ENCODE measurements at regions not wholly inside any gene's neighbourhood (a gene's known extent, or its start where the extent isn't known, plus 50 kb on each side); places are given as distances from the start of the nearest gene placed in this dataset.
"Not testable (repeated sequence)": the region's sequence is repeated elsewhere in the genome, so short reads cannot be mapped to it uniquely, and the experiment has no call there.

- DNase-seq (ENCODE audit: low read depth, low spot score), result no peak
Observed at GRCh38 chr12:124210991-124211577, 83.8 kb upstream of the RFLNA start.

GRCh38 chr12:124211753-124212152 is 83.1 kb upstream of the RFLNA start:
- H3K27ac ChIP-seq, result no peak overlapping the region
- no peak for DNase-seq (ENCODE audit: low read depth, low spot score)

More at GRCh38 chr12:124210991-124211577, 83.8 kb upstream of the RFLNA start:
- H3K27ac ChIP-seq, result no peak overlapping the region

GRCh38 chr12:124213666-124214347 is 81.1 kb upstream of the RFLNA start:
- no peak for DNase-seq (ENCODE audit: low read depth, low spot score)
- no peak overlapping the region for H3K27ac ChIP-seq

GRCh38 chr12:124214574-124214973 is 80.3 kb upstream of the RFLNA start:
- no peak for DNase-seq (ENCODE audit: low read depth, low spot score)
- no peak overlapping the region for H3K27ac ChIP-seq

GRCh38 chr12:124216966-124217365 is 77.9 kb upstream of the RFLNA start:
- no peak for DNase-seq (ENCODE audit: low read depth, low spot score)
- H3K27ac ChIP-seq, result no peak overlapping the region

GRCh38 chr12:124217508-124218242 is 77.2 kb upstream of the RFLNA start:
- no peak for DNase-seq (ENCODE audit: low read depth, low spot score)
- no peak overlapping the region for H3K27ac ChIP-seq

- no peak overlapping the region for H3K27ac ChIP-seq
- no peak for DNase-seq (ENCODE audit: low read depth, low spot score)
Observed at GRCh38 chr12:124218243-124218560, 76.7 kb upstream of the RFLNA start.

GRCh38 chr12:124218650-124219049 is 76.2 kb upstream of the RFLNA start:
- not testable (repeated sequence) for H3K27ac ChIP-seq; DNase-seq (ENCODE audit: low read depth, low spot score)

GRCh38 chr12:124222368-124223245 is 72.3 kb upstream of the RFLNA start:
- no peak overlapping the region for H3K27ac ChIP-seq
- DNase-seq (ENCODE audit: low read depth, low spot score), result no peak

- DNase-seq (ENCODE audit: low read depth, low spot score); H3K27ac ChIP-seq: not testable (repeated sequence)
Observed at GRCh38 chr12:124223733-124224138, 71.2 kb upstream of the RFLNA start.

GRCh38 chr12:124224535-124225110 is 70.3 kb upstream of the RFLNA start:
- H3K27ac ChIP-seq, result no peak overlapping the region
- DNase-seq (ENCODE audit: low read depth, low spot score), result no peak

- no peak for DNase-seq (ENCODE audit: low read depth, low spot score)
- no peak overlapping the region for H3K27ac ChIP-seq
Observed at GRCh38 chr12:124225730-124226129, 69.2 kb upstream of the RFLNA start.

- no peak overlapping the region for H3K27ac ChIP-seq
- DNase-seq (ENCODE audit: low read depth, low spot score), result no peak
Observed at GRCh38 chr12:124227951-124228711, 66.8 kb upstream of the RFLNA start.

- no peak overlapping the region for H3K27ac ChIP-seq
- no peak for DNase-seq (ENCODE audit: low read depth, low spot score)
Observed at GRCh38 chr12:124229520-124229919, 65.4 kb upstream of the RFLNA start.

- H3K27ac ChIP-seq, result no peak overlapping the region
- no peak for DNase-seq (ENCODE audit: low read depth, low spot score)
Observed at GRCh38 chr12:124230117-124230757, 64.7 kb upstream of the RFLNA start.

GRCh38 chr12:124230789-124231188 is 64.1 kb upstream of the RFLNA start:
- no peak for DNase-seq (ENCODE audit: low read depth, low spot score)
- H3K27ac ChIP-seq, result no peak overlapping the region

- peak overlapping the region; percentile 83 for H3K27ac ChIP-seq
- DNase-seq (ENCODE audit: low read depth, low spot score), result no peak
Observed at GRCh38 chr12:124231980-124232653, 62.8 kb upstream of the RFLNA start.

GRCh38 chr12:124232654-124232987 is 62.3 kb upstream of the RFLNA start:
- no peak for DNase-seq (ENCODE audit: low read depth, low spot score)
- H3K27ac ChIP-seq, result peak overlapping the region; percentile 83
